Uterus (tissue), 2 donors: ENCODE measurements at regions not wholly inside any gene's neighbourhood (a gene's known extent, or its start where the extent isn't known, plus 50 kb on each side); places are given as distances from the start of the nearest gene placed in this dataset.

Experiments
- CTCF ChIP-seq, 4 experiments: fragments of 200-600 bp in 2 of 4; fragments of 450-650 bp in 2 of 4; sonication (generic) in 2 of 4; IDR thresholded peaks; one replicate each; pipeline ENCODE4 v1.5.1; 2016 to 2019; ENCODE audit warnings: antibody characterized with exemption in 4 of 4, mild to moderate bottlenecking in 2 of 4, moderate library complexity in 1 of 4
- POLR2A ChIP-seq, 2 donors: fragments of 450-650 bp; IDR thresholded peaks; one replicate each; pipeline ENCODE4 v1.6.1; 2016; ENCODE audit warnings: antibody characterized with exemption in 2 of 2, mild to moderate bottlenecking in 1 of 2, moderate library complexity in 1 of 2

- TF ChIP-seq CTCF (IDR thresholded peaks at IDR 0.05) (no peak), POLR2A (IDR thresholded peaks at IDR 0.05) (no peak)
Observed at GRCh38 chr2:236685979-236686520, 116.4 kb downstream of the ACKR3 start.
